Stimulated activated CD8-positive, alpha-beta memory T cell treated with anti-CD3 and anti-CD28 coated beads, Interleukin-2, amount 100 ng/mL, for 1 hour (primary cell): ENCODE measurements at regions not wholly inside any gene's neighbourhood (a gene's known extent, or its start where the extent isn't known, plus 50 kb on each side); places are given as distances from the start of the nearest gene placed in this dataset.
"Not testable (repeated sequence)": the region's sequence is repeated elsewhere in the genome, so short reads cannot be mapped to it uniquely, and the experiment has no call there.

Source experiments
- DNase-seq, 2 donors: peaks; one replicate each; pipeline ENCODE4 v3.0.0-alpha.2; 2020; ENCODE audit warnings: low read depth in 2 of 2

DNA sequence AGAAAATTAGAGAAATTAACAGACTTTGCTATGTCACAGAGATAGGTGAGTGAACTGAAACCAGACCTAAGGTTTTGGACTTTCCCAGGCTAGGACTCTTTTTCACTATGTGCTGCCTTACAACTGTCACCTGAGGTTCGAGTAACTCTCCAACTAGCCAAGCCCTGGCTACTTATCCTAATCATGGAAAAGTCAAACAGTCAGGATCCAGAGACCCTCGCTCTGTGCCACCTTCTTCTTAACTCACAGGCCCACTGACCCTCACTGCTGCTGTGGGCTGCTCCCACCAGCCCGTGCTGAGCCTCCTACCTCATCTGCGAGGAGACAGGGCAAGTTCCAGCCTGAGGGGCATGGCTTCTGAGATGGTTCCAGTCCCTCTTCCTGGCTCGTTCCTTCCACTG, 211.4 kb upstream of the KLF14 start:
- DNase-seq, result no peak

DNA sequence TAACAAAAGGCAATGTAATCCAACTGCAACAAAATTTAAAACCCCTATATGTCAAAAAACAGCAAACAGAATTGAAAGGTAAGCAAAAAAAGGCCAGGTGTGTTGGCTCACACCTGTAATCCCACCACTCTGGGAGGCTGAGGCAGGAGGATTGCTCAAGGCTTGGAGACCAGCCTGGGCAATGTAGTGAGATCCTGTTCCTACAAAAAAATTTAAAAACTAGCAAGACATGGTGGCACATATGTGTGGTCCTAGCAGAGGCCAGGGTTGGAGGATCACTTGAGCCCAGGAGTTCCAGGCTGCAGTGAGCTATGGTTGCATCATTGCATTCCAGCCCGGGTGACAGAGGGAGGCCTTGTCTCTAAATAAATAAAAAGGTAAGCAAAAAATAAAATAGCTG, 212.1 kb upstream of the KLF14 start:
- no peak for DNase-seq

DNA sequence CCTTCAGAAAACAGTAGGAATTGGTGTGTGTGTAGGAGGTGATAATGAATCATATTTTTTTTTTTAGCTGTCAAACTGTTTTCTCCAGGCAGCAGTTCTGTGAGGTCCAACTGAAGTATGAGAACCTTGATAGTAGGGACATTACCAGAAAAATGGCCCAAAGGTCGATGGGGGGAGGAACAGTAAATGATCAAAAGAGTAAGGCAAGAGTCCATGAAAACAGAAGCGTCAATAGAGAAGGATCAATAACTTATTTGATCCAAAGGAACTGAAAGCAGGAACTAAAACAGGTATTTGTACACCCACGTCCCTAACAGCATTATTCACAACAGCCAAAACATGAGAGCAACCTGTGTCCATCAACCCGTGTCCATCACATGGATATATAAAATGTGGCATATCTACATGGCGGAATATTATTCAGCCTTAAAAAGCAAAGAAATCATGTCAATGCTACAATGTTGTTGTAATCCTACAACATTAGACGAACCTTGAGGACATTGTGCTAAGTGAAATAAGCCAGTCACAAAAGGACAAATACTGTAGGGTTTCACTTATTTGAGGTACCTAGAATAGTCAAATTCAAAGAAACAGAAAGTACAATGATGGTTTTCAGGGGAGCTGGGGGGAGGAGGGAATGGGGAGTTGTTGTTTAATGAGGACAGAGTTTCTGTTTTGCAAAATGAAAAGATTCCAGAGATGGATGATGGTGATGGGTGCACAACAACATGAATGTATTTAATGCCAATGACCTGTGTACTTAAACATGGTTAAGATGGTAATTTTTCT, 214.0 kb upstream of the KLF14 start:
- no peak for DNase-seq

DNA sequence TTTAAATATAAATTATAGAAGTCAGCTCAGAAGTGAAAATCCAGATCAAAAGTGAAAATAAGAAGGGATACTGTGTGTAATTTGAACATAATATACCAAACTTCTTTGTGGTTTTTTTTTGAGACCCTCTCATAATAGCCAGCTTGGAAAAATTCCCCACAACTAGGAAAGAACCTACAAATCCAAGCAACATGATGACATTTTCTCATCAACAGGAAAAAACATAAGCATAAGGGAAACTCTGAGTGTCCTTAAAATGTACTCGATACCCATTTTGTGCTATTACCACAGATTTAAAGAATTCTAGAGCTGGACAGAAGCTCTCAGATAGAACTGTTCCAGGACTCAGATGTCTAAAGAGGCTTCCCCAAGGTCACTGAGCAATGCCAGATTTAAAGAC, 214.8 kb upstream of the KLF14 start:
- no peak for DNase-seq

DNA sequence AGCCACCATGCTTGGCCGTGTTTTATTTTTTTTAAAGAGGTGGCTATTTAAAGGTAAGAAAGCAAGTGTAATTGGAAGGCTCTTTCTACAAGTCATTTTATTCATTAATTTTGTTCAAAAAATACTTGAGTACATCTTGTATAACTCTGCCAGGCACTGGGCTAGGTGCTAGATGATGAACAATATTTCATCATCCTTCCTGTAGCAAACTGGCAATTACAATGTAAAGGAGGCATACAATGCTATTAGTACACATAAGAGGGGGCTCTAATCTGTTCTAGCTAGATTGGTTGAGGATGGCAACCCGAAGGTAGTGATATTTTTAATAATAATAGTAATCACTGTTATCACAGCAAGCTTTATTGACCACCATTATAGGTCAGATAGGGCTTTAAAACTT, 215.5 kb upstream of the KLF14 start:
- no peak for DNase-seq

DNA sequence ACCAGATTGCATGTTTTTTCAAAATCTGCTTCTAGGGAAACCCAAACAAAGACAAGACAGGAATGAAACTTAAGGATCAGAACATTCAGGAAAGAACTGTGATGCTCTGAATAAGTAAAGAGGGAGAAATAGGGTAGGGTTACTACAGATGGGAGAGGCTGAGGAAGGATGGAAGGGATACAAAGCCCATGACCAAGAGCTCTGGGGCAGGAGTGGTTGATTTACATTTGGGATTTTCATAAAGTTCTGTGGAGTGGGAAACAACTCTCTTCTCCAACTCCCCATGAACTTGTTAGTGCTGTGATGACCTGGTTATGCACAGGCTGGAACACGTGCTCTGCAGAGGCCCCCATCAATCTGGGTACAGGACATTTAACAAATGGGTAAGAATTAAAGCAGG, 216.0 kb upstream of the KLF14 start:
- DNase-seq, result no peak

DNA sequence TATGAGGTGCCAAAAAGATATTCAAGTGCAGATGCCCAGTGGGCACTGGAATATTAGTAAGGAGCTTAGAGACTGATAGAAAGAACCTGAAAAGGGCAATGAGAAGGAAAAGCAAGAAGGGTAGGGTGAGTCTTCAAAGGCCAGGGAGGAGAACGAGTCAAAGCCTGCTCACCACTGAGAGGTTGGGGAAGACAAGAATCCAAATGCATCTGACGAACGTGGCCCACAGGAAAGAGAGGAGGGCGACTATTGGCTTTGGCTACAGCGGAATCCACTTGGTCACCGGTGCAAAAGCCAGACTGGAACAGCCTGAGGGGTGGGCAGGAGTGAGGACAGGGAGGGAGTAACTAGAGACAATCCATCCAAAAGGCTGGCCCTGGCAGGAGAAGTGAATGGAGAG, 216.7 kb upstream of the KLF14 start:
- no peak for DNase-seq

DNA sequence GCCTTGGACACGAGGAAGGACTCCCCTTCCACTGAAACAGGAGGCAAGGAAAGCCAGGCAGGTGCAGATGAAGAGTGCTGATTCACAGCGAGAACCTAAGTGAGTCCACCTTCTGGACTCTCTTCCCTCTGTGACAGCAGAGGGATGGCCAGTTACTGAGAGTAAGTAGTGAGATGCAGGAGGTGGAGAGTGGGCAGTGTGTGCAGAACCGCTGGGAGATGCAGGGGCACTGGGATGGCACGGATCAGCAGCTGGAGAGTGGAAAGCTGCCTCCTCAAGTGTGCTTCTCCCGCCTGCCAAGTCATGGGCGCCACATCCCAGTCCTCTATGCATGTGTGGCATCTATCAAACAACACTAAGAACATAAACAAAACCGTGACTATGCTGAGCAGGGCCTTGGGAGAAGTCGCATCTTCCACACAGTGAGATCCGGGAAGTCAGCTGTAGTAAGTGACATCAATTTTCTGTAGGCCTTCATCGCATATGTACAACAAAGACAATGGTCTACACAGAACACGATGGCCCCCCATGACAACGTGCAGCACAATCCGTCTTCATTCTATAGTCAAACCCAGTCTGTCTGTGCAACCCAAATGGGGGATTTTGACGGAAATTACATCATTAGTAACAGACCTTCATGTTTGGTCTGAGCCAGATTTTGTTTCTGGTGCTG, 217.4 kb upstream of the KLF14 start:
- no peak for DNase-seq

DNA sequence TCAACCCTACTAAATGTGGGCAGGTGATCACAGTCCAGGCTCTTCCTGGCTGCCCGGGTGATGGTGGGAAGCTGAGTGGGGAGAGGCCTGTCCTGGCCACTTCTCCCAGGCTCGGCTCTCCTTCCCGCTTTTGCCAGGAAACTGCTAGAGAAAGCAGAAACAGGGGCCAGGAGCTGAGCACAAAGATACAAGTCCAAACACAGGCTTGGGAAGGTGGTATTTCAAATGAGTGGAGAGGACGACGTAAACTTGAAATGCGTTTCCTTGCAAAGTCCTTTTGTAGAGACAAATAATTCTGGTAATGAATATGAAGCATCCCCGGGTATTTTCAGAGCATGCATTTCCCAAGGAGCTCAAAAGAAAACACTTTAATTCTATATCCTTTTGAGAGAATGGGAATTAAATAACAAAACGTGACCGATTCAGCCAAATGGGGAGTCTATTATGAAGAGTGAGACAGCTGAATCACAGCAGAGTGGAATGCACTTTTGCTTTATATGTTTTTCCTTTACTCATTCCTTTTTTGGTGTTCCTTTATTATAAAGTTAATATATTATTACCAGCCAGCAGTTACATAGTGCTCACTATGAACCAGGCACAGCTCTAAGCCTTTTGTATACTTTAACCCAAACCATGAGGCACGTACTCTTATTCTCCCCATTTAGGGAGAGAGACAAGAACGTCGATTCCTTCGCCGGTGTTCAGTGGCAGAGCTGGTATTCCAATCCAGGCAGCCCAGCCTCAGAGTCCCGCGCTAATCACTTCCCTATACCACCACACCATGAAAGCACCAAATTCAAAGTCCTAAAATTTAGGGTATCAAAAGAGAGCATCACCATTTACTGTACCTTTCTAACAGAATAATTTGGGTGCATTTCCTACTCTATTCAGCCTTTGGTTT, 218.2 kb upstream of the KLF14 start:
- DNase-seq, result no peak

DNA sequence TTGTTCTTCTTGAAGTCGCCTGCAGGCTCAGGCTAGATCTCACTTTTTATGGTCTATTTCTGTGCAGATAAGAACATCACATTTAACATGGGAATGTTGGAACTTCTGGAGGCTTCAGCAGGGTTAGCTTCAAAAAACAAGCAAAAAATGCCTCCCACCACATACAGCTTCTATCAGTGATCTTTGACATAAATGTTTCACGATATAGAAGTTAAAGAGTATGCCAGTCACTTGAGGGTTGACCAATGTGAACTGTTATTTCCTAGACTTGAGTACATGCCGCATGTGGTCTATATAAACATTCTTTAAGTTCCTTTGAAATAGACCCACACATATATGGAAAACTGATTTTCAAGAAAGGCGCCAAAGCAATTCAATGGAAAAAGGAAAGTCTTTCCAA, 219.2 kb upstream of the KLF14 start:
- DNase-seq, result no peak

DNA sequence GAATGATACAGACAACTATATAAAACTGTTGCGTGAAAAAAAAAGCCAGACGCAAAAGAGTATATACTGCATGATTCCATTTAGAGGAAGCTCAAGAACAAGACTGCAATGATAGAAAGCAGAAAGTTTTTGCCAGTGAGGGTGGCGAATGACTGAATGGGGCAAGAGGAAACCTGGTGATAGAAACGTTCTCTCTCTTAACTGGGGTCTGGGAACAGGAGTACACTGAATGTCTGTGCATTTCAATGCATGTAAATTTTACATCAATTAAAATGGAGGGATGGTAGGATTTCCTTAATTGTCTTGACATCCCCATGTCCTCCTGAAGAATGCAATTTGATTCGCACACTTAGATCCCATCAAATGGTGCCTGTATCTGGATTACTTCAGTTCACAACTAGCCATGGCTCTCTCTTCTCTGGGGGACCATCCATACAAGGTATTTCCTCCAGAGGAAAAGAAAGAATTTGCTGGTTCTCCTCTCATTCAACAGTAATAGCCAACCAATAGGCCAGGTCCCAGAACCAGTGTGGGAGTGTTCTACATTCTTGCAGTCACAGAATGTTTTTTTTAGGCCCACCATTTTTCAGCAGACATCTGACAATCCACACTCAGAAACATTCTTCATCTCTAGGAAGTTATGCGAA, 221.0 kb upstream of the KLF14 start:
- no peak for DNase-seq

DNA sequence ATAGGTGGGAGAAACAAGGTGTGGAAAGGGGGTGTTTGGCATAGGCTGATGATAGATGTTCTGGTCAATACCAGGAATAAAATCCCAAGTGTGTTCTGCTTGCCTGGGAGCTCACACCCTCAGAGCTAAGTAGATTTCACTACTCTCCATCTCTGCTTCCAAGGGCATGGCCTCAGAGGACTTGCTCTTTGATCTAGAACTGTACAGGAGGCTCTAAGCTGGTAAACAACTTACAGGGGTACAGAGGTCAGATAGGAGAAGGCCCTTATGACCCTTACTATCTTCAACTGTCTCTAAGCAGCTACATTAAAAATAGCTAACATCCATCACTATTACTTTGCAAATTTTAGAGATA, 221.5 kb upstream of the KLF14 start:
- DNase-seq, result no peak

DNA sequence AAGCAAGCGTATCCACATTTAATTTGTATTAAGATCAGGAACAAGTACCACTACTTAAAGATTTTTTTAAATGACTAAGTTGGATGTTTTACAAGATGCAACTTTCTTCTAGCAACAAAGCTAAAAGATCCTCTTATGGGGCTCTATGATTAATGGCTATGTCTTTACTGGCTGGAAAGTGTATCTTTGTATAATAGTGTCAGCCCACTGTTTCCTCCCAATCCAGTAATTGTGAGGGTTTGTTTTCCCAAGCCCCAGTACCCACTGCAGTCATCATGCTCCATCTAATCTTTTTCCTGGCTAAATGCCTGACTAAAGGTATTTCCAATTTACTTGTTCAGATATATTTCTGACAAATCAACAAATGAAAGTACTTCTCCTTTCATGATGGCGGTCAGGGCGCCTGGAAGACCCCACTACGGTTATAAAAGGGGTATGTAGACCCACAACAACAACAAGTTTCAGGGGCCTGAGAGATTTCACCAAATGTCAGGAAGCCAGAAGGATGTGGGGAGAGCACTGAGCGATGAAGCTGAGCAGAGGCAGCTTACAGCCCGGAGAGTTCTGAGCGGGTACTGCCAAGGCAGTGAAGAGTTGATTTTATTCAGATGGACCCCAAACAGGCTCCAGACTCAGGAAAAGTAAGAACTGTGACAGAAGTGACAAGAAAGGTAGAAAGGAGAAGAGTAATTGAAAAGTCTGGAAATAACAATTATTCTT, 222.6 kb upstream of the KLF14 start:
- no peak for DNase-seq

DNA sequence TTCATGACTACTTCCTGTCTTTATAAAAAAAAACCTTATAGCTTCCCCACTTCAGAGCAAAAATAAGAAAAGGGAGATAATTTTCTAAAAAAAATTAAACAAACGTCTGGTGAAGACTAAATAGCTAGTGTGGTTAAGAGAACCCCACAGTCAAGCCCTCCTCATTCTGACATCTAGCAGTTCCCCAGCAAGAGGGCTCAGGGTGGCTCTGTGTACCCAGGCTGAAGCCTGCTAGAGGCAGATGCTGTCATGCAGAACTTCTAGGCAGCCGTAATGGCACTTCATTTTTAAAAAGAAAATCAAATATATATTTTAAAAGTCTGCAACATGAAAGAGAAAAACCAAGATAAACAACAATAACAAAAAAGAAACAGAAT, 223.1 kb upstream of the KLF14 start:
- DNase-seq, result no peak

DNA sequence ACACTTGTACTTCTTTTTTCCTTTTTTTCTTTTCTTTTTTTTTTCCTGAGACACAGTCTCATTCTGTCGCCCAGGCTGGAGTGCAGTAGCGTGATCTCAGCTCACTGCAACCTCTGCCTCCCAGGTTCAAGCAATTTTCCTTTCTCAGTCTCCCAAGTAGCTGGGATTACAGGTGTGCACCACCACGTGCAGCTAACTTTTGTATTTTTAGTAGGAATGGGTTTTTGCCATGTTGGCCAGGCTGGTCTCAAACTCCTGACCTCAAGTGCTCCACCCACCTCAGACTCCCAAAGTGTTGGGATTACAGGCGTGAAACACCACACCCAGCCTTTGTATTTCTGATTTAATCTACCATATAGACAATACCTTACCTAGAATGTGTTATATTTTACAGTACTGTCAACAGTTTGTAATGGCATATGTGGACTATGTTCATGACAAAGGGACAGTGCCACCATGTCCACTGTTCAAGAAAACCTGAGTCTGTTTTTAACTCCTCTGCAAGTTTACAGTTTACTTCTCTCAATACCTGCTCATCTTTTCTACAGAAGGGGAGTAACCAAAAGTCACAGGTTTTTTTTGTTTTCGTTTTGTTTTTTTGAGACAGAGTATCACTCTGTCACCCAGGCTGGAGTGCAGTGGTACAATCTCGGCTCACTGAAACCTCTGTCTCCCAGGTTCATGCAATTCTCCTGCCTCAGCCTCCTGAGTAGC, 223.9 kb upstream of the KLF14 start:
- not testable (repeated sequence) for DNase-seq

DNA sequence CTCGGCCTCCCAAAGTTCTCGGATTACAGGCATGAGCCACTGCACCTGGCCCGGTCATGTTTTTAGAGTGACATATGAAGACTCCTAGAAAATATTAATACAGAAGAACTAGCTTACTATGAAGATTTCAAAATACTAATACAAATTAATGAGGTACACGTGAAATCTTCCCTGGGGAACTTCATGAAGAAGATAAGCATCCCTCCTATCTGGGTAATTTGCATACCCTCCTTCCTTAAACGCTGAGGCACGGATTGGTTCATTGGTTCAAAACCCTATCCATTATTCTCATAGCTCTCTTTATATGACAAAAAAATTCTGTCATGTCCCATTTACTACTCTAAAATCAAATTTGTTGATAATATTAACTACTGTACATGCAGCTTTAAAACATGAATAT, 224.8 kb upstream of the KLF14 start:
- no peak for DNase-seq

DNA sequence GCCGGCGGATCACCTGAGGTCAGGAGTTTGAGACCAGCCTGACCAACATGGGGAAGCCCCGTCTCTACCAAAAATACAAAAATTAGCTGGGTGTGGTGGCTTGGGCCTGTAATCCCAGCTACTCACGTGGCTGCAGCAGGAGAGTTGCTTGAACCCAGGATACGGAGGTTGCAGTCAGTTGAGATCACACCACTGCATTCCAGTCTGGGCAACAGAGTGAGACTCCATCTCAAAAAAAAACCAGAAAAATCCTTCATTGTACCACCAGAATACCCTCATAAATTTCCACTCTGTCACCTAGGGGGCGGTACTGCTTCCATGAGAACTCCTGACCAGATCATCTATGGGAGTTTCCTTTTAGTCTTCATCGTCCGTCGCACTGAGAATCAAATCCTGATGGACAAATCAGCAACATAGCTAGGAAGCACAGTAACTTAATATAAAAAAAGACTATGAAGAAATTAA, 225.8 kb upstream of the KLF14 start:
- no peak for DNase-seq

DNA sequence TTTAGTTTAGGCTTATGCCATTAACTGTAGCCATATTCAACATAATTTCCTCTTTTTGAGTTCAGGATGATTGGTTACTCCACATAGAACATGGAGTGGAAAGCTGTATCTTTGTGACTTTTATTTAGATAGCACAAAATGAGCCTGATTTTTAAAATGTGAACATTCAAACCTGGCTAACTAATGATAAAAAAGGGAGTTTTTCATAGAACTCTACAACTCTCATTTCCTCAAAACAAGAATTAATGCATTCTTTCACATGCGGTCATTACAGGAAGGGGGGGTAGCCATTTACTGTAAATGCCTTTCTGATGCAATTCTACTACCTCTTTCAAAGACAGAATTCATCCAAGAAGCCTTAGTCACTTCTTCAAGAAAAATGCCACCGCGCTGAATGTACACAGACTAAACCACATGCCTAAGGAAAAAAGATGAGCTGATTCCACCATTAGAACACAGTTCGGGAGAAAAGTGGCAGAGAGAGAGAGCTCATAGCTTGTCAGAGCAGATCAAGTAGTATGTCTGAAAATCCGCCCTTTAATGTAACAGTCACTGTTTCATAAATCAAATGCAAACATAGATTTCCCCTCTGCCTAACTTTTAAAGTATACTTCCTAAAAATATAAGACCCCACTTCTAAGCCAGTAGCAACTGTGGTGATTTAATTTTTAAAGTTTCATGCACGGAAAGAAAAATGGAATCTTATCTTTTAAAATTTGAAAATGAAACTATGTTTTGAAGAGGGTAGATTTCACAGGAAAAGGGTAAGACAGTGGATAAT, 226.4 kb upstream of the KLF14 start:
- DNase-seq, result no peak

DNA sequence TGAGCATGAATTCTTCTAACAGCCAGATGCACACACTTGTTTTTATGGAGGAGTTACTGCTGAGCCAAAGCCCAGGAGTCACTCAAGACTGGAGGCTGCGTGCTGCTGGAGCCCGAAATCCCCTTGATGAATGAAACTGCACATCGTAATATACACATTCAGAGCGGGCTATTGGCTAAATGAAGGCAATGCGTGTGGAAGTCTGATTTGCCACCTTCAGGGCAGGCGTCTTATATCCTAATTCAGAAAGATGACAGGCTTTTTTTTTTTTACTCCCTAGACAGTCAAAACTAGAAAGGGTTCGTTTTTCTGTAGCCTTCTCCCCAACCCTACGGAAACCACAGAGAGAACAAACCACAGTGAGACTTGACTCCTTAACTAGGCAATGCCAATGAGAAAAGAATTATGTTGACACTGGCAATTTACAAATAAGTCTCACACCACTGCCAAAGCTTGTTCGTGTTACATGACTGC, 227.2 kb upstream of the KLF14 start:
- no peak for DNase-seq

DNA sequence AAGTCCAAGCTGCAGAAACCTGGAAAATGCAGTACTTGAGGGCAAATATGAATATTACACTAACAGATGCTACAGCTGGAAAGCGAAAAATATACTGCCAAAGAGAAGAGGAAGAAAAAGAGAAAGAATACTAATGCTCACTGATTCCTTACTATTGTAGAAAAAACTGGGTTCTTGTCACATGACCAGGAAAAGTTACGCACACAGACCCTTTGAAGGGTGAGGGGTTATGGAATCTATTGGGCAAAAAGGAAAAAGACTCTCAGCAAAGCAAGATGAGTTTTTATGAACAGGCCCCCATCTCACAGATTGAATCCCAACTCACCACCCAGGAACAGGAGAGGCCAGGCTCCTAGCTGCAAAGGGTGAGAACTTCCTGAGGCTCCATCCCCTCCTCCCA, 228.1 kb upstream of the KLF14 start:
- no peak for DNase-seq
